Activated naive CD4-positive, alpha-beta T cell treated with anti-CD3 and anti-CD28 coated beads, Interleukin-2, amount 10 ng/mL, durations not matched to agents 7 days and 5 days (primary cell): ENCODE measurements at regions not wholly inside any gene's neighbourhood (a gene's known extent, or its start where the extent isn't known, plus 50 kb on each side); places are given as distances from the start of the nearest gene placed in this dataset.
"Not testable (repeated sequence)": the region's sequence is repeated elsewhere in the genome, so short reads cannot be mapped to it uniquely, and the experiment has no call there.

Source experiments
- CTCF ChIA-PET: fragments of 350-600 bp; sonication (Branson Sonifier 250); formaldehyde crosslinking; loops from one replicate; lab custom pipeline; 2021; ENCODE audit warnings: antibody characterized with exemption; lab: Charles Lee
- DNase-seq: peaks from one replicate; pipeline ENCODE4 v3.0.0-alpha.2; 2020
- H3K27ac Mint-ChIP-seq: one replicate; pipeline ENCODE4 v1.8.0; 2021; ENCODE audit warnings: mild to moderate bottlenecking, moderate library complexity, mixed read lengths
- H3K27me3 Mint-ChIP-seq: one replicate; pipeline ENCODE4 v1.8.0; 2021; ENCODE audit warnings: mild to moderate bottlenecking, mixed read lengths
- H3K36me3 Mint-ChIP-seq: one replicate; pipeline ENCODE4 v1.8.0; 2021; ENCODE audit warnings: mixed read lengths
- H3K4me1 Mint-ChIP-seq: one replicate; pipeline ENCODE4 v1.8.0; 2021; ENCODE audit warnings: mixed read lengths
- H3K4me3 Mint-ChIP-seq: one replicate; pipeline ENCODE4 v1.8.0; 2021; ENCODE audit warnings: mild to moderate bottlenecking, moderate library complexity, mixed read lengths
- H3K9me3 Mint-ChIP-seq: one replicate; pipeline ENCODE4 v1.8.0; 2021; ENCODE audit warnings: mixed read lengths

DNA sequence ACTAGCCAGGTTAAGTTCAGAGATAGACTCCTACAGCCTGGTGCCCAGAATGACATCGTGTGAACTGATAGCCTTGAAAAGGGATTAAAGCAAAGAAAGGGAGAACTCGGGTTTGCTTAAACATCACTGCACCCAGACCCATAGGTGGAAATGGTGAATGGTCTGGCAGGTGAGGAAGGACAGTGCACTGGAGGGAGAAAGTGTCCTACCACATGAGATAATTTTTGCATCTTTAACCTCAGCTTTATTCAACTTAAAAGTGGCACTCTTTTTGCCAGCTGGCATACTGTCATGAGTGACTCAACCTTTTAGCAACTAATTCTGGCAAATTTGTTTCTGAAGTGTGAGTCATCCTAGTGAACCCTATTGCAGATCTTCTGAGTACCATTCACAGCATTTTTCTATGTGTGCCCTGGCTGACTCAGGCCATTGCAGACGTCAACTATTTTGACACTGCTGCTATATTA, 53.0 kb upstream of the DAPP1 start:
- DNase-seq, result no peak
- CTCF ChIA-PET, result no interaction called here
- H3K36me3 Mint-ChIP-seq, result no peaks in the 10 kb centered on the region

DNA sequence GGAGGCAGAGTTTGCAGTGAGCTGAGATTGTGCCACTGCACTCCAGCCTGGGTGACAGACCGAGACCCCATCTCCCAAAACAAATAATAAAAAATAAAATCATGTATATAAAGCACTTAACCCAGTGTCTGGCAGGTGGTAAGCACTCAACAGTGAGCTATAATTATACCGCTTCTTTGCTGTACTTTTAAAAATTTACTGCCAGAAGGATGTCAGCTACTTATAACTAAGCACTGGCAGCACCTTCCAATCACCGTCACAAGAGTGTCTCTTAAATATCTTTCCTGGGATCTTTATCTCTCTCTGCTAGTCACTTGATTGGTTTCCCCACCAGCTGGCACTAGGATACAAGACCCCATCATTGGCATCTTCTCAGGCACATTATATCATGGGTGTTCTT, 53.9 kb upstream of the DAPP1 start:
- H3K9me3 Mint-ChIP-seq, result no peaks in the 10 kb centered on the region
- no peaks in the 10 kb centered on the region for H3K4me1 Mint-ChIP-seq
- no peak overlapping the region for H3K27ac Mint-ChIP-seq
- CTCF ChIA-PET, result no interaction called here
- H3K36me3 Mint-ChIP-seq, result no peaks in the 10 kb centered on the region
- H3K4me3 Mint-ChIP-seq, result no peak overlapping the region
- DNase-seq, result no peak
- peaks cover 4% of the 10 kb centered on the region for H3K27me3 Mint-ChIP-seq

More for the DNA sequence above, 53.0 kb upstream of the DAPP1 start:
- Mint-ChIP-seq H3K9me3 (no peaks in the 10 kb centered on the region), H3K4me1 (no peaks in the 10 kb centered on the region), H3K27ac (no peak overlapping the region), H3K27me3 (peaks cover 4% of the 10 kb centered on the region), H3K4me3 (no peak overlapping the region)

DNA sequence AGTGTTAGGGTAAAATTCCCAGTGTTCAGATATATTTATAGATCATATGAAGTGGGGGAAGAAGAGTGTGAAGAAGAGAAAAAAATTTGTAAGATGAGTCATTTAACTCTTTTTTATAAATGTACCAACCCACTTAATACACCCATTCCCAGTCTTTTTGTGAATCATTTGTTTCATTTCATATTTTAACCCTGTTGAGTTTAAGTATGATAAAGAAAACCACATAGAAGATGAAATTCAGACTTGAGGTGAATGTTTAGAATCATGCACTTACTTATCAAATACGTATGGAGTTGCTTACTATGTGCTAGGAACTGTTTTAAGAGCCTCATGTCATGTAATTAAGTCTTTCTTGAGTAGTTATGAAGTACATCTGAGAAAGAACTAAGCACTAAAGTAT, 56.6 kb upstream of the DAPP1 start:
- CTCF ChIA-PET, result no interaction called here
- H3K36me3 Mint-ChIP-seq, result no peaks in the 10 kb centered on the region
- no peaks in the 10 kb centered on the region for H3K9me3 Mint-ChIP-seq
- H3K27ac Mint-ChIP-seq, result no peak overlapping the region
- DNase-seq, result no peak
- peaks cover 4% of the 10 kb centered on the region for H3K27me3 Mint-ChIP-seq
- no peak overlapping the region for H3K4me3 Mint-ChIP-seq
- H3K4me1 Mint-ChIP-seq, result no peaks in the 10 kb centered on the region

DNA sequence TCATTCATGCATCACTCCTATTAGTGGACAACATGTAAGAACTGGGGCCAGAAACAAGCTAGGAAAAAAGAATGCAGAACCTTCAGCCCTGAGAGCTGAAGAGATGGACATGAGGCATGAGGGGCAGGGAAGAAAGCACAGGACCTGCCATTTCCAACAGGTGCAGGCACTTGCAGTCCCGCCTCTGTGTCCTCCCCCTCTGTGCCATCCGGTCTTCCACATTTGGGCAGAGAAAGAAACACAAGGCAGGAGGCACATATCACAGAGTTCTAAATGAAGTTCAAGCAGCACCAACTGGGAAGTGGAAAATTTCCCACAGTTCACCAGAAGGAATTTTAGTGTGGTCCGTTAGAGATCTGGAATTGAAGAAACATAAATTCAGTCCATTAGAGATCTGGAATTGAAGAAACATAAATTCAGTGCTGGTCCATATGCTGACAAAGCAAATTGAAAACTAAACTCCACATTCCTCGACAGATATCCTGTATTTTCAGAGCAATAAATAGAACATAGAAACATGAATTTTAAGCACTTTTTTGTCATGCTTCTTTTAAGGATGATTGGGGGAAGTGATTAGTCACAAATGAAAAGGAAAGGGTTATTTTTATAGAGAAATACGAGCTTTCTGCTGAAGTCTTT, 57.2 kb upstream of the DAPP1 start:
- H3K4me3 Mint-ChIP-seq, result no peak overlapping the region
- CTCF ChIA-PET, result no interaction called here
- no peaks in the 10 kb centered on the region for H3K36me3 Mint-ChIP-seq
- DNase-seq, result no peak
- H3K27ac Mint-ChIP-seq, result no peak overlapping the region
- H3K4me1 Mint-ChIP-seq, result no peaks in the 10 kb centered on the region
- no peaks in the 10 kb centered on the region for H3K9me3 Mint-ChIP-seq
- H3K27me3 Mint-ChIP-seq, result peaks cover 4% of the 10 kb centered on the region

DNA sequence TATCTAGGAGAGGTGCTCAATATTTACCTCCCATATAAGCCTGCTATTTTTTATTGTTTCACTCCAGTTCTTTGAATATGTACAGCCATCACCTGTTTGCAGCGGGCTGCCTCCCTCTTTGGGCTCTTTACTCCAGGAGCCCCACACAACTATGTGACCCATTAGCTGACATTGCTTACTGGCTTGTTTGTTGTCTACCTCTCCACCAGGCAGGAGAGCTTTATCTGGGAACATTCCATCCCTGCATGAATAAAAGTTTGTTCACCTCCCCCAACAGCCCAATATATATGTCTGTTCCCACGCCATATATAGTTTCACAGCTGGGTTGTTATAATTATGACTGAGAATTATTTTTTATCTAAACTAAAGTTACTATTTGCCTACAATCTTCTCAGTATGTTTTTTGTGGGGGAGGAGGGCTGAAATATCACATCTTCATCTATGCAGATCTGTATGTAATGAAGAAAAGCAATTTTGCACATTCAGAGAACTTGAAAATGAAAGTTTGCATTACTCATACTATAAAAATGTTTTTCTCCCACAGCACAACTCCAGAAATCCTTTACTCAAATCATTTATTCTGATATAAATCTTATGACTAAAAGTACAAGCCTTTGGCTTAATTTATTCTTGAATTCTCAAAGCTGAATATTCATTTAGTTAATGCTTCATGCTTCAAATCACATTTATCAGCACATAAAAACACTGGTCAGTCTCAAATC, 61.2 kb upstream of the DAPP1 start:
- Mint-ChIP-seq H3K36me3 (no peaks in the 10 kb centered on the region), H3K27me3 (no peaks in the 10 kb centered on the region), H3K4me1 (no peaks in the 10 kb centered on the region), H3K4me3 (no peak overlapping the region), H3K9me3 (no peaks in the 10 kb centered on the region), H3K27ac (no peak overlapping the region)
- CTCF ChIA-PET, result no interaction called here
- DNase-seq, result no peak

DNA sequence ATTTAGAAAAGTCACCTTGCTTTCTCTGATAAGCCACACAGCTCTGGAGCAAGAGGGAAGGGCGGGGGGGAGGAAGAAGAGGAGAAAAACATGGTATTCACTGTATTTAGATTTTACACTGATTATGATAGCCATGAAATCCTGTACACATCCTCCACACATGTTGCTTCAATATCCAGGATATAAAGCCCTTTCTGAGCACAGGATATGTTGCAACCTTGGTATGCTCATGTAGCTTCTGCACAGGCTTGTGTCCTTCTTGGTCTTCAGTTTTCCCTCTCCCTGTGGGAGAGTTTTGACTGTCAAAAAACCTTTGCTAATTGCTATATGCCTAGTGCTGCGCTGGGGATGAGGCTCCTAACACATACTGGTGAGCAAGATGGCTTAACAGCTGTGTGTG, 61.9 kb upstream of the DAPP1 start:
- Mint-ChIP-seq H3K36me3 (no peaks in the 10 kb centered on the region), H3K4me3 (no peak overlapping the region), H3K27ac (no peak overlapping the region), H3K4me1 (no peaks in the 10 kb centered on the region), H3K27me3 (no peaks in the 10 kb centered on the region), H3K9me3 (no peaks in the 10 kb centered on the region)
- CTCF ChIA-PET, result no interaction called here
- no peak for DNase-seq

DNA sequence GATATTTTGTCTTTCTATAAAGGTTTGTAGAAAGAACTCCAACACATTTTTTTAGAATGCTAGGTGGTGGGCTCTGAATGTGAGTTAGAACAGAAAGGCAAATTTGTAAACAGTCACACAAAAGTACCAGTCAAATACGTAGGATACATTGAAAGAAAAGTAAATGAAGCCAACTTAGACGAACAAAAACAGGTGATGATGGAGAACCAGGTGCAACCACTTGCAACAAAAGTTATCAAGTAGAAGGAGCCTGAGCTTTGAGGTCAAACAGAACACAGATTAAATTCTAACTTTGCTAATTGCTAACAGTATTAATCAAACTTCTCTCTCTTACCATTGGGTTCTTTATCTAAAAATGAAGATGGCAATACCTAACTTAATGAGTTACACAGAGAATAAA, 62.7 kb upstream of the DAPP1 start:
- CTCF ChIA-PET, result no interaction called here
- H3K36me3 Mint-ChIP-seq, result no peaks in the 10 kb centered on the region
- no peak for DNase-seq
- no peaks in the 10 kb centered on the region for H3K27me3 Mint-ChIP-seq
- H3K4me3 Mint-ChIP-seq, result no peak overlapping the region
- no peak overlapping the region for H3K27ac Mint-ChIP-seq
- H3K9me3 Mint-ChIP-seq, result no peaks in the 10 kb centered on the region
- no peaks in the 10 kb centered on the region for H3K4me1 Mint-ChIP-seq

DNA sequence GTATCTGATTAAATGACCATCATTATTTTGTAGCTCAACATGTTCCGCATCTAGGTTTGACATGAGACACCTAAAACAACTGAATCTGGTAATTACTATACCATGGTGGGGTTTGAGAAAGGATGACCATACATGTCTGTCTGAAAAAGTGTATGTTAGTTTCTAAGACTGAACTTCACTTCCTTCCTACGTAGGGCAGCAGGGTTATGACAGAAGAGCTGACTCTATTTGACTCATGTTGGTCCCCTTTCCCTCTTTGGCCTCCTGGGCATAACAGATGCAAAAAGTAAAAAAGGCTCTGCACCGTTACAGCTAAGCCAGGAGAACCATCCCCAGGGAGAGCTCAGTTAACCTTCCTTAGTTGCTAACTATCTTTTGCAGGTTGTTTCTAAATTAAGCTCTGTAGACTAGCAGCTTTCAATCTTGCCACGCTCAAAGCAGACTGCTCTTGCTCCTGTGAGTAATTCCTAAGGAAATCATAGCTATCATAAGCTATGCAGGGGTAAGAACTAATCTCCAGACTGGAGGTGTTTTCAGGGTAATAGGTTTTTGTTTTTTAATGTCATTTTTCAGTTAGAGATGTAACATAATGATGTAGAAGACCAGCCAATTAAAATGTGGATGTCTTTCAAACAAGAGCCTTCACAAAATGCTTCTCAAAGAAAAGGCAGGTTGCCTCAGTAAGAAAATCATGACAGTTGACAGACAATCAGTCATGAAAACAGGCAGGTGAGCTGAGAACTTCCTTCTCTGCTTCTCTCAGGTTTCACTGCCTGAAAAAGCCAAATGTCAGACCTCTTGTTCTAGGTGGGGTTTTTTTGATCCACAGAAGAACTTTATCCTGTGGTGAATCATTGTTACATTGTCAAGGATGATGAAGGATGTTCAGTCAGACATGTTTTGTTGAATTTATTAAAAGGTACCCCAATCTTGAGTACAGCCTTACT, 66.9 kb upstream of the DAPP1 start:
- DNase-seq, result no peak
- no peaks in the 10 kb centered on the region for H3K36me3 Mint-ChIP-seq
- H3K27me3 Mint-ChIP-seq, result peaks cover 3% of the 10 kb centered on the region
- CTCF ChIA-PET, result no interaction called here
- no peaks in the 10 kb centered on the region for H3K4me1 Mint-ChIP-seq
- no peak overlapping the region for H3K4me3 Mint-ChIP-seq
- no peaks in the 10 kb centered on the region for H3K9me3 Mint-ChIP-seq
- no peak overlapping the region for H3K27ac Mint-ChIP-seq

DNA sequence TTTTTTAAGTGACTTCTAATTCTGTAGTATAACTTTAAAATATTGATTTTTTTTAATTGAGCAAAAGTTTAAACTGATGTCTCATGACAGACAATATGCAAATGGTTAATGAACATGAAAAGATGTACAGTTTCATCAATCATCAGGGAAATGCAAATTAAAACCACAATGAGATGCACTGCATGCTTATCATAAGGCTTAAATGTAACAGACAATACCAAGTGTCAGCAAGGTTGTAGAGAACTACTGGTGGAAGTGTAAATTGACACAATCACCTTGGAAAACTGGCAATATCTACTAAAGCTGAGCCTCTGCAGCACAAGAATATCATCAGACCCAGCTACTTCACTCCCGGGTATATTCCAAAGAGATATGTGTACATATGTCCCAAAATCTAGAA, 70.2 kb upstream of the DAPP1 start:
- Mint-ChIP-seq H3K4me3 (no peak overlapping the region), H3K27ac (no peak overlapping the region), H3K36me3 (no peaks in the 10 kb centered on the region), H3K4me1 (no peaks in the 10 kb centered on the region), H3K27me3 (peaks cover 3% of the 10 kb centered on the region), H3K9me3 (no peaks in the 10 kb centered on the region)
- no peak for DNase-seq
- CTCF ChIA-PET, result no interaction called here

DNA sequence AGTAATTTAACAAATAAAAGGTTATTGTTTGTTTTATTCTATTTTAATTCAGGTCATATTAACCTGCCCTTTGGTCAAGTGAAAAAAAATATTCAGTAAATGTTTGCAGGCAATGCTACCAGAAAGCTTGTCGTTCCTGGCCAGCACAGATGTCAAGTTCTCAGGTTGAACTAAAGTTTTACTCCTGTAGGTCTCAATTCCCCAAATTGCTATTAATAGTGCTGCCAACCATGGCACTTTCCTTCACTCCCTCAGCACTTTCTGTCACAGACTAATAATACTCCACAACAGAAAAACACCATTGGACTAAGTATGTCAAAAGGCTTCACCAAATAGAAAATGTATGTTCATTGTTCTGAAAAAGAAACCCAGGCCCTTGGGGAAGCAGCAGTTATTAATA, 79.2 kb upstream of the C4orf54 start:
- no peak overlapping the region for H3K27ac Mint-ChIP-seq
- H3K9me3 Mint-ChIP-seq, result no peaks in the 10 kb centered on the region
- H3K36me3 Mint-ChIP-seq, result no peaks in the 10 kb centered on the region
- H3K4me1 Mint-ChIP-seq, result no peaks in the 10 kb centered on the region
- H3K27me3 Mint-ChIP-seq, result no peaks in the 10 kb centered on the region
- no peak for DNase-seq
- CTCF ChIA-PET, result no interaction called here
- H3K4me3 Mint-ChIP-seq, result no peak overlapping the region

DNA sequence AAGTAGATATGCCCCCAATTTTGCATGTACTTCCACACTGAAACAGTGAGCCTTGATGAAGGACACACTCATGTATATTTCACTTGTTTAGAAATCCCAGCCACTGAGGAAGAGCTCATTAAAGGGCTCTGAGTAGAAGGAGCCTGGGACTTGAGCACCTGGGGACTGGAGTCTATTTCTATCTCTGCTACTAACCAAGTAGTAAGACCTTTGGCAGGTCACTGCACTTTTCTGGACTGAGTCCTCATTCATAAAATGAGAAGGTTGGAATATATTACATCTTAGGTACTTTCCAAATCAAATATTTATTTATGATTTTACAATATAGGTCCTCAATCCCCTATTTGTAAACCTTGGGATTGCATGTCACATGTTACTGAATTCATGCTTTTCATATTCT, 78.2 kb upstream of the C4orf54 start:
- no peaks in the 10 kb centered on the region for H3K4me1 Mint-ChIP-seq
- no peaks in the 10 kb centered on the region for H3K9me3 Mint-ChIP-seq
- H3K4me3 Mint-ChIP-seq, result no peak overlapping the region
- no peaks in the 10 kb centered on the region for H3K27me3 Mint-ChIP-seq
- CTCF ChIA-PET, result no interaction called here
- no peak for DNase-seq
- H3K36me3 Mint-ChIP-seq, result no peaks in the 10 kb centered on the region
- no peak overlapping the region for H3K27ac Mint-ChIP-seq

DNA sequence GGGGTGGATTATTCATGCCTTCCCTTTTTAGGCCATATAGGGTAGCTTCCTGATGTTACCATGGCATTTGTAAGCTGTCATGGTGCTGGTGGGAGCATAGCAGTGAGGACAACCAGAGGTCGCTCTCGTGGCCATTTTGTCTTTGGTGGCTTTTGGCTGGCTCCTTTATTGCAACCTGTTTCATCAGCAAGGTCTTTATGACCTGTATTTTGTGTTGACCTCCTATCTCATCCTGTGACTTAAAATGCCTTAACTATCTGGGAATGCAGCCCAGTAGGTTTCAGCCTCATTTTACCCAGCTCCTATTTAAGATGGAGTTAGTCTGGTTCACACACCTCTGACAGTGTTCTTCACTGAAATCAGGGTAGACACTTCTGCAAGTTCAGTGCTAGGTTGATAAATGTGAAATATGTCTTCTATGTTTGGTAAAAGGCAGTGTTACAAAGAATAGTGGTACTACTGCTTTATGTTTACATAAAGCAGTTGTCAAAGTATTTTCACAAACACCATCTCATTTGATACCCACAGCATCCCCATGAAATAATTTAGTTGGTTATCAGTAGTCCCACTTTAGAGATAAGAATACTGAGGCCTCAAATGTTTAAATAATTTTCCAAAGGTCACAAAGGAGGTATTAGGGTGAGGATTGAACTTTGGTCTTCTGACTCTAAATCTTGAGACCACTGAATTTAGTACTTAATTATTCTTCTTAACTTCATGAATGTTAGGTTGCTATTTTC, 77.1 kb upstream of the C4orf54 start:
- no peak overlapping the region for H3K4me3 Mint-ChIP-seq
- H3K27ac Mint-ChIP-seq, result no peak overlapping the region
- no peaks in the 10 kb centered on the region for H3K36me3 Mint-ChIP-seq
- DNase-seq, result no peak
- CTCF ChIA-PET, result no interaction called here
- H3K27me3 Mint-ChIP-seq, result no peaks in the 10 kb centered on the region
- no peaks in the 10 kb centered on the region for H3K4me1 Mint-ChIP-seq
- H3K9me3 Mint-ChIP-seq, result no peaks in the 10 kb centered on the region

DNA sequence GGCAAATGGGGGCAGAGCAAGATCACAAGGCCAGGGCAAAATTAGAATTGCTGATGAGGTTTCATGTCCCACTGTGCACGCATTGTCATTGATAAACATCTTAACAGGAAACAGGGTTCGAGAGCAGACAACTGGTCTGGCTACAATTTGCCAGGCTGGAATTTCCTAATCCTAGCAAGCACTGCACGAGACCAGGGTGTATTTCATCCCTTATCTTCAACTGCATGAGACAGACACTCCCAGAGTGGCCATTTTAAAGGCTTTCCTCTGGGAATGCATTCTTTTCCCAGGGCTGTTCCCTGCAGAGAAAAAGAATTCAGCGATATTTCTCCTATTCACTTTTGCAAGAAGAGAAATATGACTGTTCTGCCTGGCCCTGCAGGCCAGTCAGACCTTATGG, 75.8 kb upstream of the C4orf54 start:
- CTCF ChIA-PET, H3K27me3 Mint-ChIP-seq, H3K9me3 Mint-ChIP-seq, H3K36me3 Mint-ChIP-seq, DNase-seq, H3K4me3 Mint-ChIP-seq, H3K27ac Mint-ChIP-seq, H3K4me1 Mint-ChIP-seq: not testable (repeated sequence)

DNA sequence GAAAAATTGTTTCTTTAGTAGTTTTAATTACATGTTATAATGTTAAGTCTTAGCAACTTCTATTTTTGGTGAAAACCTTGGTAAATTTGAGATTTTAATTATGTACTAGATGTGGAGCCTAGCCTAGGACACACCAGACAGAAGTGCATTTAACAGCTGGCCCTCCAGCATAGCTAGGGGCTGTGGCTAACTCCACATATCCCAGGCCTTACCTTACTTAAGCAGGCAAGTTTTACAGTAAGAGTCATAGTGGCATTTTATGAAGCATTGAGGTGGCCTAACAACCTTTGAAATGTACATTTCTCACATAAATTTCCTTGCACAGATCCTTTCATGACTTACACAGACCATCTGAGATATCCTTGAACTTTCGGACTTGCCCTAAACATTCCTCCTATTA, 71.6 kb upstream of the C4orf54 start:
- Mint-ChIP-seq H3K36me3 (no peaks in the 10 kb centered on the region), H3K4me3 (no peak overlapping the region), H3K27ac (no peak overlapping the region), H3K27me3 (no peaks in the 10 kb centered on the region), H3K9me3 (no peaks in the 10 kb centered on the region), H3K4me1 (no peaks in the 10 kb centered on the region)
- DNase-seq, result no peak
- CTCF ChIA-PET, result no interaction called here
